GM18868 (cell line): ENCODE measurements at regions not wholly inside any gene's neighbourhood (a gene's known extent, or its start where the extent isn't known, plus 50 kb on each side); places are given as distances from the start of the nearest gene placed in this dataset.

Source experiments
- ATAC-seq: cut with Tn5 transposase; IDR thresholded peaks from one replicate; pipeline ENCODE4 v1.9.1; 2021; ENCODE audit warnings: mild to moderate bottlenecking, moderate library complexity; ENCODE audit not compliant: unreplicated experiment

DNA sequence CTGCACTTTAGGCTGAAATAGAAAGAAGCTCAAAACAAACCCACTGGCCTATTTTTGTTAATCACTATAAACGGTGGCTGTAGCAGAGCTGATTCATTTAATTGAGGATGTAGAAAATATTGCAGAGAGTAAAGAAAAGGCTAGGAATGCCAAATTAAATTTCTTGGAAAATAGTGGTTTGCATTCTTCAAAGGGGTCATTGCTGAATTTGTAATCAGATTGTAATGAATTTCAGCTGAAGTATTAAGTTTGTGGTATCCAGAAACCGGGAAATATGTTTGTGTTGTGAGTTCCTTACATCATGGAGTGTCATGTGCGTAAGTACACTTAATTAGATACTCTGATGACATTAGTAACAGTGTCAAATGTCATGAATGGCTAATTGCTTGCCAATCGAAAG lies 203.0 kb downstream of the SAMD5 start:
- no peak for ATAC-seq

DNA sequence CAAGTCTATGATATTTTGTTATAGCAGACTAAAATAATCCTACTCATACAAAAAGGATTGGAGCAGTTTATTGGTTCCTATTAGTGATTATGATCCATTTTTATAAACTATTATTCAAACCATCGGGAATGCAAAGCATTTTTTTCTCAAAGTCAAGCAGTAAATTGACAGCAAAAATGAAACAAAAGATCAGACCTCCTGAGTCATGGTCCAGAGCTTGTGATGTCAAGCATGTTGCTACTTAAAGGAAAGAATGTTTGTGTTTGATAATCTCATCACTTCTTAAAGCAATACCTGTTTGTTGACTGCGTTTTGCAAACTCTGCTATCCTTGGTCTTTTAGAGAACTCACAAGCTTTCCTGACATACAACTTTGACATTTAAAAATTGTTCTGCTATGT lies 204.4 kb downstream of the SAMD5 start:
- ATAC-seq, result no peak

GRCh38 chr6:147715035-147715434 lies 206.5 kb downstream of the SAMD5 start:
- ATAC-seq, result no peak

DNA sequence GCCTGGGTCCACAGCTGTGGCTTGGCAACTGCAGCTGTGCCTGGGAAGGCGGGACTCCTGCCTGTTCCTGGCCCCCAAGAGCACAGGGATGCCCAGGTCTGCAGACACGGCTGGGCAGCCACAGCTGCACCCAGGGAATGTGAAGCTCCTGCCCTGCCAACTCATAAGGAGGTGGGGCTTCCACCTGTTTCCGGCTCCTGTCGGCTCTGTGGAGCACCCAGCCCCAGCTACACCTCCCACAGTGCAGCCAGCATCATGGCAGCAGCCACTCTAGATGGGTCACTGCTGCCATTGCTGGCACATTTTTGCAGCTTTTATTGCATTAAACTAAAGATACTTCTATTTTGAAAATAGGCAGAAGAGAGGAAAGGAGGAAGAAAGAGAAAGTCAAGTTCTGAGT lies 207.9 kb downstream of the SAMD5 start:
- no peak for ATAC-seq

GRCh38 chr6:147717991-147718390 lies 209.5 kb downstream of the SAMD5 start:
- ATAC-seq, result no peak

- ATAC-seq, result no peak
These were observed 213.7 kb downstream of the SAMD5 start for GRCh38 chr6:147722158-147722557.

DNA sequence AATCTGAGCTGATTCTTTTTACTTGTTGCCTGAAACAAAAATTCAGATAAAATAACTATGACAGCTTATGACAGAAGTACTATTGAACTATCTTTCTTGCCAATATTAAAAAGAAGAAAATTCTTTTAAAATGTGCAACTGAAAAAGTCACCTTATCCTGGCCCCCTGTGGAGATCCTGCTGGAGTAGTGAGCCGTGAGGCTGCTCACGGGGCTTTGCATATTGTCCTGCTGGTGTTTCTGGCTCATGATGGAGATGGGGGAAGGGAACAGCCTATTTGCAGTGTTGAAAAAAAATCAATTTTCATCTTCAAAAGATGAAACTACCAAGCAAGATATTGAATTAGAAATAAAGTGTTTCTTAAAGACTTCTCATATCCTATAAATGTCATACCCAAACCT lies 216.0 kb downstream of the SAMD5 start:
- ATAC-seq, result no peak

- ATAC-seq, result no peak
These were observed 217.9 kb downstream of the SAMD5 start for GRCh38 chr6:147726342-147726741.

- no peak for ATAC-seq
These were observed 220.4 kb downstream of the SAMD5 start for GRCh38 chr6:147728903-147729302.

DNA sequence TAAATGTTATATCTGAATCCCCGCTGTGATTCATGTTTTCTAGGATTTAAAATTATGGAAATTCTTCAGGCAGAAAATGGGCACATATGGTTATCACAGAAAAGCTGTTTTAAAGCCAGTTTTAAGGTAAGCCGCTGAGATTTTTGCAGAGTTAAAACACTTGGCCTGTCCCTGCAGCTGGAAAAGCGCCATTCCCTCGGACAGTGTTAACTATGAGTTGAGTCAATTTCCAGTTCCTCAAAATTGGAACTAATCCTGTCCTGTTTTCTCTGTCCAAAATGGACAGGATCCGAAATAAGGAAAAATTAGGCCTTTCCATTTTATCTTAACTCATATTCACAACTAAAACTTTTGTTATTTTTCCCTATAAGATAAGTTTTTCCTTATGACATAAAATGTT lies 225.2 kb downstream of the SAMD5 start:
- ATAC-seq, result no peak

GRCh38 chr6:147734151-147734550 lies 225.7 kb downstream of the SAMD5 start:
- no peak for ATAC-seq

DNA sequence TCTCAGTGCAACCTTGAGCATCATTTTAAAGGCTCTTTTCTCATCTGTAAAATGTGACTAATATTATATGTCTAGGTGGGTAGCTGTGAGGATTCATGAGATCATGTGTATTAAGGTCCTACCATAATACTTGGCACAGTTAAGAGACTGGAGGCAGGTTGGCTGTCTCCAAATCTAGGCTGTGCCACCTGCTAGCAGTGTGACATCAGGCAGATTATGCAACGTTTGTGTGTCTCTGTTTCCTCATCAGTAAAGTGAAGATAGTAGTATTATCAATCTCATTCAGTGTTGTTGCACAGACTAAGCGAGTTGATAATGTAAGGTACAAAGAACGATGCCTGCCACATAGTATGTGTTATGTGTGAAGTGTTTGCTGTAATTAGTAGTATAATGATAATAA lies 227.4 kb downstream of the SAMD5 start:
- ATAC-seq, result no peak

GRCh38 chr6:147737115-147737514 lies 228.6 kb downstream of the SAMD5 start:
- no peak for ATAC-seq

GRCh38 chr6:147738099-147738498 lies 229.6 kb downstream of the SAMD5 start:
- no peak for ATAC-seq

GRCh38 chr6:147738516-147739162 lies 230.1 kb downstream of the SAMD5 start:
- ATAC-seq, result no peak

- no peak for ATAC-seq
These were observed 231.8 kb downstream of the SAMD5 start for GRCh38 chr6:147740326-147740725.

DNA sequence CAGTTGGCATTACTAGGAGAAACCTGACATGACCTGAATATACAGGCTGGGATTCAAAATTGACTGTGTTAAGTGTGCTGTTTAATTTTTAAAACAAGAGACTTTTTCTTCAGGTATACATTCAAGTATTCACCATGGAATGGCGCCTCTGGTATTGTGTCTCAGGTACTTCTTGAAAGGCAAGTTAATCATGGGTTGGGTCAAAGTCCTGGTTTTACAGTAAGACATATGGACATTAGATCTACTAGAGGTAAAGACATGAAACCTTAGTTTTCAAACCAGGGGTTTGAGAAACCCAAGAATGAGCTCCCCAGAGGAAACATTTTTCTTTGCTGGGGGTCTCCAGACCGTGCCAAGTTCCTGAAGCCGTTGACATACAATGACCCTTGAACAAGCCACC lies 232.4 kb downstream of the SAMD5 start:
- ATAC-seq, result no peak

DNA sequence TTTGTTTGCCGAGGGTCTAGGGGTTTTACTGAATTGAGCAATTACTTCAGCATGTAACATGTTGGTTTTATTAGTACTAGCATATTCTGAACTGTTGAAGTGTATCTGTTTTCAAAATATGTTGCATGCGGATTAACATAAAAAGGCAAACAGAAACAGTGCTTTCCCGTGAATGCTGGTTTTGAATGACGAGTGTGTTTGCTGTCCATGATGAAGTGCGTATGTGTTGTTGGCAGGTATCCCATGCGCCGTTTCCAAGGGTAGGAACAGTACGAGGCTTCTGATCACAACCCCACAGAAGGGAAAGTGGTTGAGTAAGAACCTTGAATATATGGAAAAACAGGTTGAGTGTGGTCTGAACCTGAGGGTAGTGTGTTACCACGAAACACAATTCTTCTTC lies 232.9 kb downstream of the SAMD5 start:
- no peak for ATAC-seq

GRCh38 chr6:147742440-147742839 lies 233.9 kb downstream of the SAMD5 start:
- no peak for ATAC-seq

GRCh38 chr6:147744012-147744411 lies 235.5 kb downstream of the SAMD5 start:
- ATAC-seq, result no peak

GRCh38 chr6:147749331-147749730 lies 240.8 kb downstream of the SAMD5 start:
- no peak for ATAC-seq

DNA sequence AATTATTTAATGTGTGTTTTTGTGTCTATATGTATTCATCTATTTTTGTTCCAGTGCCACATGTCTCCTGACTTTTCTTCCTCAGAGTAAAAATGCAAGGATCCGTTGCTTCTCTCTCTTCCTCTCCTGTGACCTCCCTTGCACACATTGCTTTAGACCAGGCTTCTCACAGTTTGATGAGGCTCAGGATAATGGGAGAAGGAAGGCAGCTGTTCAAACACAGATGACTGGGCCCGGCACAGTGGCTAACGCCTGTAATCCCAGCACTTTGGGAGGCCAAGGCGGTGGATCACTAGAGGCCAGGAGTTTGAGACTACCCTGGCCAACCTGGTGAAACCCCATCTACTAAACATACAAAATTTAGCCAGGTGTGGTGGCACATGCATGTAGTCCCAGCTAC lies 241.9 kb downstream of the SAMD5 start:
- no peak for ATAC-seq

- ATAC-seq, result no peak
These were observed 242.7 kb downstream of the SAMD5 start for GRCh38 chr6:147751232-147751631.
